NK-92 treated with Interleukin-12 subunit alpha and Interleukin-12 subunit beta, amount 100 ng/mL, for 24 hours (cell line): ENCODE measurements at regions not wholly inside any gene's neighbourhood (a gene's known extent, or its start where the extent isn't known, plus 50 kb on each side); places are given as distances from the start of the nearest gene placed in this dataset.
"Not testable (repeated sequence)": the region's sequence is repeated elsewhere in the genome, so short reads cannot be mapped to it uniquely, and the experiment has no call there.

ENCODE experiments used
- DNase-seq: peaks from one replicate; lab custom pipeline; 2025; lab: John Stamatoyannopoulos, UW

GRCh38 chr3:26369133-26369532 is 253.4 kb upstream of the LRRC3B start:
- DNase-seq = no peak

- DNase-seq = no peak
Measured at GRCh38 chr3:26375843-26376530, 246.6 kb upstream of the LRRC3B start.

GRCh38 chr3:26381411-26381810 is 241.2 kb upstream of the LRRC3B start:
- no peak for DNase-seq

- DNase-seq = no peak
Measured at GRCh38 chr3:26406636-26407035, 215.9 kb upstream of the LRRC3B start.

- DNase-seq = no peak
Measured at GRCh38 chr3:26418553-26418952, 204.0 kb upstream of the LRRC3B start.

- DNase-seq = no peak
Measured at GRCh38 chr3:26422415-26422814, 200.2 kb upstream of the LRRC3B start.

- DNase-seq = no peak
Measured at GRCh38 chr3:26425076-26425475, 197.5 kb upstream of the LRRC3B start.

GRCh38 chr3:26428992-26429391 is 193.6 kb upstream of the LRRC3B start:
- DNase-seq = no peak

- DNase-seq = no peak
Measured at GRCh38 chr3:26437678-26438077, 184.9 kb upstream of the LRRC3B start.

GRCh38 chr3:26438325-26438940 is 184.1 kb upstream of the LRRC3B start:
- DNase-seq = no peak

GRCh38 chr3:26438981-26439884 is 183.3 kb upstream of the LRRC3B start:
- no peak for DNase-seq

- no peak for DNase-seq
Measured at GRCh38 chr3:26449996-26450395, 172.6 kb upstream of the LRRC3B start.

GRCh38 chr3:26452363-26452762 is 170.2 kb upstream of the LRRC3B start:
- DNase-seq = no peak

GRCh38 chr3:26460985-26461384 is 161.6 kb upstream of the LRRC3B start:
- no peak for DNase-seq

GRCh38 chr3:26472345-26472744 is 150.2 kb upstream of the LRRC3B start:
- no peak for DNase-seq

GRCh38 chr3:26474706-26475105 is 147.9 kb upstream of the LRRC3B start:
- DNase-seq = no peak

- no peak for DNase-seq
Measured at GRCh38 chr3:26480377-26480776, 142.2 kb upstream of the LRRC3B start.

GRCh38 chr3:26484140-26484539 is 138.4 kb upstream of the LRRC3B start:
- DNase-seq = no peak

- no peak for DNase-seq
Measured at GRCh38 chr3:26498271-26498670, 124.3 kb upstream of the LRRC3B start.

GRCh38 chr3:26505399-26505798 is 117.2 kb upstream of the LRRC3B start:
- no peak for DNase-seq

GRCh38 chr3:26514445-26515029 is 108.0 kb upstream of the LRRC3B start:
- DNase-seq = not testable (repeated sequence)

- DNase-seq = no peak
Measured at GRCh38 chr3:26515351-26515750, 107.2 kb upstream of the LRRC3B start.

- DNase-seq = no peak
Measured at GRCh38 chr3:26521261-26521660, 101.3 kb upstream of the LRRC3B start.
